ENCODE measurements at regions not wholly inside any gene's neighbourhood (a gene's known extent, or its start where the extent isn't known, plus 50 kb on each side); places are given as distances from the start of the nearest gene placed in this dataset.
A peak's percentile ranks its signal among the peaks of the same experiment; 100 is the strongest.

DNA sequence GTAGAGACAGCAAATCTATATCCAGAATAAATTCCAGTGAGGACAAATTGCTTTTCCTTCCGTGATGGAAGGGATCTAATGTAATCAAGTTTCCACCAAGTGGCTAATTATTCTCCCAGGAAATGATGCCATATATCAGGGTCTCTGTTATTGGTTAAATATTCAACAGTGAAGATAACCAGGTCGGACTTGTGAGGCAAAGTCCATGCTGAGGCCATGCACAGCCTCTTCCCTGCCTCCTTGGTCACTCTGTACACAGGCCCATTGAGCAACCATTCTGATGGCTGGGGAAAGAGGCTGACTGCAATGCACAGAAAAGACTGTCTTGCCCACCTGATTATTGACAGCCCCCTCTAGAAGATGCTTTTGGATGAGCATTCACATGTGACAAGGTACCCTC lies 90.1 kb downstream of the TNFAIP2 start:
- no peaks in the 10 kb centered on the region for H3K4me1 ChIP-seq (ENCODE audit: insufficient read depth, low read length)
- ChIA-PET POLR2A (no interaction called here), CTCF (no interaction called here)
- Mint-ChIP-seq H3K9me3 (peaks cover 0 to 2% (median 0%) of the 10 kb centered on the region in 5 donors), H3K27me3 (peaks cover 36 to 65% of the 10 kb centered on the region in 2 donors), H3K27ac (peak overlapping the region in 1 of 8 donors; percentile 27), H3K36me3 (no peaks in the 10 kb centered on the region), H3K4me3 (no peak overlapping the region), H3K4me1 (peaks cover 0 to 3% (median 0%) of the 10 kb centered on the region in 3 donors)
- no peak for DNase-seq
- no peaks in the 10 kb centered on the region for H3K27me3 ChIP-seq (ENCODE audit: insufficient read depth, low read length, poor library complexity, severe bottlenecking)
- H3K27ac ChIP-seq (ENCODE audit: low read depth, low read length), result no peak overlapping the region
- H3K9me3 ChIP-seq (ENCODE audit: low read length), result no peaks in the 10 kb centered on the region
- no peak overlapping the region for H3K4me3 ChIP-seq (ENCODE audit: low read length)
- H3K36me3 ChIP-seq (ENCODE audit: insufficient read depth, low read length), result no peaks in the 10 kb centered on the region

DNA sequence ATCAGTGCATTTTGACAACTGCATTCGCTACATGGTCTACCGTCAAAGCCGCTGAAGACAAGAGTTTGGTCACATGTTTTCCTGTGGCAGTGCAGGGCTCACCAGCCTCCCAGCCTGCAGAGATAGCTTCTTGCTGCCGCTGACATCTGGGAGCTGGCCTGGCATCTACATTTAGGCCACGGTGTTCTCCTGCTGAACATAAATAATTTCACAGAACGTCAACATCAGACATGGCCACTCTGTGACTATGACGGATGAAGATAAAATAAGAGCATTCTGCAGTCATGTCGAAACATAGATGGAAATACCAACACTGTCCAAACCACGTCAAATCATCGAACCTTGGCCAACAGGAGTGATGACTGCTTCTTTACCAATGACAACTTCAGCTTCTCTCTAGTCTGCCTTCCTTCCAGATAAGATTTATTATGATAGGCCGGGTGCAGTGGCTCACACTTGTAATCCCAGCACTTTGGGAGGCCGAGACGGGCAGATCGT lies 91.2 kb downstream of the TNFAIP2 start:
- ChIA-PET CTCF (no interaction called here), POLR2A (no interaction called here)
- Mint-ChIP-seq H3K27me3 (peaks cover 37 to 64% of the 10 kb centered on the region in 2 donors), H3K4me1 (peaks cover 0 to 2% (median 1%) of the 10 kb centered on the region in 3 donors), H3K36me3 (no peaks in the 10 kb centered on the region), H3K27ac (no peak overlapping the region), H3K9me3 (no peaks in the 10 kb centered on the region), H3K4me3 (no peak overlapping the region)
- Histone ChIP-seq H3K27me3 (ENCODE audit: insufficient read depth, low read length, poor library complexity, severe bottlenecking) (no peaks in the 10 kb centered on the region), H3K9me3 (ENCODE audit: low read length) (no peaks in the 10 kb centered on the region), H3K4me1 (ENCODE audit: insufficient read depth, low read length) (no peaks in the 10 kb centered on the region), H3K4me3 (ENCODE audit: low read length) (no peak overlapping the region), H3K27ac (ENCODE audit: low read depth, low read length) (no peak overlapping the region), H3K36me3 (ENCODE audit: insufficient read depth, low read length) (no peaks in the 10 kb centered on the region)
- DNase-seq, result no peak

DNA sequence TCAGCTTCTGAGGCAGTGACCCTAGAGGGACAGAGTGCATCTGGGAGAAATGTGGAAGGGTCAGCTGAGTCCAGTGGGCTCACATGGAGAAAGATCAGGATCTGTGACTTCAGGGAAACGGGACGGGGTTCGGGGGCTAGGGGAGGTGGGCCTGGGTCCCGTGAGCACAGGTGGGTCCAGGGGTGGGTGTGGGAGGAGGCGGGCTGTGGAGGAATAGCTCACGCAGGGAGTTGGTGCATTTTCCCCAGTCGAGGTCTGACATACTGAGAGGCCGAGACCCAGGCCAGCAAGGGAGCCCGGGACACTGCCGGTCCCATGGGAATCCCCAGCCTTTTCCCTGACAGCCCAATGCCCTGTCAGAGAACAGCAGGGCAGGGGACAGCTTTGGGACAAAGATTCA lies 93.1 kb downstream of the TNFAIP2 start:
- Histone ChIP-seq H3K36me3 (ENCODE audit: insufficient read depth, low read length) (no peaks in the 10 kb centered on the region), H3K4me3 (ENCODE audit: low read length) (no peak overlapping the region), H3K9me3 (ENCODE audit: low read length) (no peaks in the 10 kb centered on the region), H3K27me3 (ENCODE audit: insufficient read depth, low read length, poor library complexity, severe bottlenecking) (no peaks in the 10 kb centered on the region), H3K4me1 (ENCODE audit: insufficient read depth, low read length) (no peaks in the 10 kb centered on the region), H3K27ac (ENCODE audit: low read depth, low read length) (no peak overlapping the region)
- ChIA-PET CTCF (no interaction called here), POLR2A (no interaction called here)
- Mint-ChIP-seq H3K36me3 (no peaks in the 10 kb centered on the region), H3K4me1 (peaks cover 0 to 4% (median 2%) of the 10 kb centered on the region in 3 donors), H3K4me3 (no peak overlapping the region), H3K9me3 (no peaks in the 10 kb centered on the region), H3K27me3 (peaks cover 36 to 63% of the 10 kb centered on the region in 2 donors), H3K27ac (no peak overlapping the region)
- no peak for DNase-seq

GRCh38 chr14:103216857-103217256 lies 93.6 kb downstream of the TNFAIP2 start:
- Mint-ChIP-seq H3K36me3 (no peaks in the 10 kb centered on the region), H3K27ac (no peak overlapping the region), H3K4me3 (no peak overlapping the region), H3K9me3 (no peaks in the 10 kb centered on the region), H3K4me1 (peaks cover 0 to 4% (median 2%) of the 10 kb centered on the region in 3 donors), H3K27me3 (peaks cover 38 to 66% of the 10 kb centered on the region in 2 donors)
- Histone ChIP-seq H3K9me3 (ENCODE audit: low read length) (no peaks in the 10 kb centered on the region), H3K4me1 (ENCODE audit: insufficient read depth, low read length) (no peaks in the 10 kb centered on the region), H3K36me3 (ENCODE audit: insufficient read depth, low read length) (no peaks in the 10 kb centered on the region), H3K27me3 (ENCODE audit: insufficient read depth, low read length, poor library complexity, severe bottlenecking) (no peaks in the 10 kb centered on the region), H3K4me3 (ENCODE audit: low read length) (no peak overlapping the region), H3K27ac (ENCODE audit: low read depth, low read length) (no peak overlapping the region)
- no peak for DNase-seq
- ChIA-PET CTCF (no interaction called here), POLR2A (no interaction called here)

DNA sequence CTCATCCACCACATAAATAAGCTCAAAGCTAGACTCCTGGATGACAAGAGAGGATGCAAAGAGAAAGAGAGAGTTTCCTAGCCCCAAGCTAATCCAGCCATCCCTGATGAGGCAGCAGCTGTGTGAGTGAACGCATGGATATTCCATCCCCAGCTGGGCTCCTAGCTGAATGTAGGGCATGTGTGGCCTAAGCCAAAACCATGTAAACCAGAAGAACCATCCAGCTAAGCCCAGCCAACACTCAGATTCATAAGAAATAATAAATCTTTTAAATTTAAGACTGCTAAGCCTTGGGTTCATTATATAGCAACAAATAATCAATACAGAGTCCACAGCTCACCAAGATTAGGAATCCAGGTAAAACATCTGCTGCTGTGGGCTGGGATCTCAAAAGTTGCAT lies 94.3 kb downstream of the TNFAIP2 start:
- ChIA-PET CTCF (no interaction called here), POLR2A (no interaction called here)
- H3K4me3 Mint-ChIP-seq, result no peak overlapping the region
- H3K27ac Mint-ChIP-seq, result no peak overlapping the region
- Histone ChIP-seq H3K27ac (ENCODE audit: low read depth, low read length) (no peak overlapping the region), H3K27me3 (ENCODE audit: insufficient read depth, low read length, poor library complexity, severe bottlenecking) (no peaks in the 10 kb centered on the region), H3K9me3 (ENCODE audit: low read length) (no peaks in the 10 kb centered on the region), H3K4me3 (ENCODE audit: low read length) (no peak overlapping the region), H3K36me3 (ENCODE audit: insufficient read depth, low read length) (no peaks in the 10 kb centered on the region), H3K4me1 (ENCODE audit: insufficient read depth, low read length) (no peaks in the 10 kb centered on the region)
- H3K4me1 Mint-ChIP-seq, result peaks cover 0 to 4% (median 2%) of the 10 kb centered on the region in 3 donors
- no peaks in the 10 kb centered on the region for H3K36me3 Mint-ChIP-seq
- no peak for DNase-seq
- H3K9me3 Mint-ChIP-seq, result no peaks in the 10 kb centered on the region
- peaks cover 38 to 66% of the 10 kb centered on the region in 2 donors for H3K27me3 Mint-ChIP-seq

DNA sequence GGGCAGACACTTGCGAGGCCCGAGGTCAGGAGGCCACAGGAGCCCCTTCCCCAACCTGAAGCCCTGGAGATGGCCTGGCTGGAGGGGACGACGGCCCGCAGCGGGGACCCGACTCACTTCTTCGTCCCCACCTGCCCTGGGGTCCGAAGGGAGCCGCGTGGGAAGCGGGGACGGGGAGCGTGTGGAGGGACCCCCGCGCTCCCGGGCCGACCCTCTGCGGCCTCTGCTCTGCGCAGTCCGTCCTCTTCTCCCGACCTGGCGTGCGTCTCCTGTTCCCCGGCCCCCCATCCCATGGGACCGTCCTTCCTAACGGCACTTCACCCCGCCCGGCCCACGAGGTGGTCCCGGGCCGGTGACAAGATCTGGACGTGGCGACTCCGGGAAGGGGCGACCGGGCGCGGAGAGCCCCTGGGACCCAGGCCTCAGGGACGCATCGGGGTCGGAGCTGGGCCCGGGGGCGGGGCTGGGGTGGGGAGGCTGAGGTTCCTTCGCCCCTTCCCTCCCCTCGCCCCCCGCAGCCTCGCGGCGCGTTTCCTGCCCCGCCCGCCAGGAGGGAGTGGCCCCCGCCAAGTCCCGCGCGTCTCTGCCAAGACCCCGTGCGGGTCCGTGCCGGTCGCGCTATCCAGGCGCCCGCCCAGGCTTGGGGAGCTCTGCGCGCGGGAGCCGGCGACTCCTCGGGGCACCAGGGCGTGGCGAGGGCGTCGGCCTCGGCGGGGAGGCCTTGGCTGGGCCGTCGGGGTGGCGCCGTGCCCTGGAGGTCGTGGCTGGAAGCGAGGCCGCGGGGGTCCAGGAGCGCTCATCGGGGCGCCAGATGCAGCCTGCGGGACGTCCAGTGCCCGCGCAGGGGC lies 97.1 kb downstream of the TNFAIP2 start:
- no peak for DNase-seq
- Histone ChIP-seq H3K27ac (ENCODE audit: low read depth, low read length) (no peak overlapping the region), H3K27me3 (ENCODE audit: insufficient read depth, low read length, poor library complexity, severe bottlenecking) (no peaks in the 10 kb centered on the region), H3K4me3 (ENCODE audit: low read length) (no peak overlapping the region), H3K9me3 (ENCODE audit: low read length) (no peaks in the 10 kb centered on the region), H3K4me1 (ENCODE audit: insufficient read depth, low read length) (no peaks in the 10 kb centered on the region), H3K36me3 (ENCODE audit: insufficient read depth, low read length) (no peaks in the 10 kb centered on the region)
- POLR2A ChIA-PET, result no interaction called here
- Mint-ChIP-seq H3K36me3 (no peaks in the 10 kb centered on the region), H3K27me3 (peaks cover 35 to 57% of the 10 kb centered on the region in 2 donors), H3K4me1 (peaks cover 0 to 4% (median 2%) of the 10 kb centered on the region in 3 donors), H3K27ac (no peak overlapping the region), H3K9me3 (no peaks in the 10 kb centered on the region), H3K4me3 (no peak overlapping the region)
- CTCF ChIA-PET, result no interaction called here

DNA sequence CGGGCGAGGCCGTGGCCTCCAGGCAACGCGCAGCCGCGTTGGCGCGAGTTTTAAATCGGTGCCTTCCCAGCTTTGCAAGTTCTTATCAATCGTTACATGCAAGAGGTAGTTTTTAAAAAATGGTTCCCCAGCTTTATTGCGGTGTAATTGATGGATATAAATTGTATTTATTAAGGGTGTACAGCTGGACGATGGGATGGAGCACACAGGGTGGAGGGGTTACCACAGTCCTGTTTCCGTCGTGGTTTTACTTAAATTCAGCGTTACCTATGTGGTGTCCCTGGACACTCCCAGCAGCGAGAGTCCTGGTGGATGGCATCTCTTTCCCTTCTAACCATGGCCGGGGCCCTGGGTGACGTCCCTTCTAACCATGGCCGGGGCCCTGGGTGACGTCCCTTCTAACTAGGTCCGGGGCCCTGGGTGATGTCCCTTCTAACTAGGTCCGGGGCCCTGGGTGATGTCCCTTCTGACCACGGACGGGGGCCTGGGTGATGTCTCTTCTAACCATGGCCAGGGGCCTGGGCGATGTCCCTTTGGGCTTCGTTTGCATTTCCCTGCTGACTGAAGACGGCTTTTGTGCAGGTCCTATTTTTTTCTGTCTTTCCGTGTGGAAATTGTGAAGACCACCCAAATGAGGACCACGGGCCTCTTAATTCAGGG lies 97.9 kb downstream of the TNFAIP2 start:
- H3K27ac ChIP-seq (ENCODE audit: low read depth, low read length), result no peak overlapping the region
- H3K36me3 ChIP-seq (ENCODE audit: insufficient read depth, low read length), result no peaks in the 10 kb centered on the region
- no peaks in the 10 kb centered on the region for H3K36me3 Mint-ChIP-seq
- peaks cover 0 to 4% (median 2%) of the 10 kb centered on the region in 3 donors for H3K4me1 Mint-ChIP-seq
- no peak overlapping the region for H3K27ac Mint-ChIP-seq
- DNase-seq, result no peak
- POLR2A ChIA-PET, result no interaction called here
- CTCF ChIA-PET, result no interaction called here
- peaks cover 35 to 55% of the 10 kb centered on the region in 2 donors for H3K27me3 Mint-ChIP-seq
- no peaks in the 10 kb centered on the region for H3K9me3 Mint-ChIP-seq
- H3K27me3 ChIP-seq (ENCODE audit: insufficient read depth, low read length, poor library complexity, severe bottlenecking), result no peaks in the 10 kb centered on the region
- H3K4me3 ChIP-seq (ENCODE audit: low read length), result no peak overlapping the region
- H3K4me3 Mint-ChIP-seq, result no peak overlapping the region
- no peaks in the 10 kb centered on the region for H3K4me1 ChIP-seq (ENCODE audit: insufficient read depth, low read length)
- no peaks in the 10 kb centered on the region for H3K9me3 ChIP-seq (ENCODE audit: low read length)

- H3K27me3 Mint-ChIP-seq, result peaks cover 38 to 59% of the 10 kb centered on the region in 2 donors
- POLR2A ChIA-PET, result no interaction called here
- CTCF ChIA-PET, result no interaction called here
Observed at GRCh38 chr14:103221781-103222358, 98.6 kb downstream of the TNFAIP2 start.

More at GRCh38 chr14:103221781-103222358, 98.6 kb downstream of the TNFAIP2 start:
- Mint-ChIP-seq H3K36me3 (no peaks in the 10 kb centered on the region), H3K4me3 (no peak overlapping the region), H3K9me3 (no peaks in the 10 kb centered on the region), H3K4me1 (peaks cover 0 to 4% (median 2%) of the 10 kb centered on the region in 3 donors), H3K27ac (no peak overlapping the region)
- Histone ChIP-seq H3K27me3 (ENCODE audit: insufficient read depth, low read length, poor library complexity, severe bottlenecking) (no peaks in the 10 kb centered on the region), H3K9me3 (ENCODE audit: low read length) (no peaks in the 10 kb centered on the region), H3K36me3 (ENCODE audit: insufficient read depth, low read length) (no peaks in the 10 kb centered on the region), H3K27ac (ENCODE audit: low read depth, low read length) (no peak overlapping the region), H3K4me3 (ENCODE audit: low read length) (no peak overlapping the region), H3K4me1 (ENCODE audit: insufficient read depth, low read length) (no peaks in the 10 kb centered on the region)
- no peak for DNase-seq

All from CD8-positive, alpha-beta memory T cell (primary cell).